Osteoblast (primary cell): ENCODE measurements at regions not wholly inside any gene's neighbourhood (a gene's known extent, or its start where the extent isn't known, plus 50 kb on each side); places are given as distances from the start of the nearest gene placed in this dataset.

Source experiments
- DNase-seq: peaks from one replicate; pipeline ENCODE4 v3.0.0; 2011; ENCODE audit warnings: low spot score, mixed read lengths; ENCODE audit not compliant: insufficient read length; ENCODE audit errors: missing footprints
- H2AFZ ChIP-seq: 2 replicates; pipeline ENCODE4 v1.6.0; 2011; ENCODE audit warnings: mild to moderate bottlenecking, low read length
- H3K27ac ChIP-seq: 2 replicates; pipeline ENCODE4 v1.5.1; 2011; ENCODE audit warnings: mild to moderate bottlenecking, low read depth, low read length, moderate library complexity
- H3K27me3 ChIP-seq: 2 replicates; pipeline ENCODE4 v1.6.0; 2012; ENCODE audit warnings: mild to moderate bottlenecking, control low read depth, inconsistent platforms, low read length, moderate library complexity; ENCODE audit not compliant: insufficient read depth
- H3K36me3 ChIP-seq: 2 replicates; pipeline ENCODE4 v1.5.1; 2011; ENCODE audit warnings: mild to moderate bottlenecking, low read length, control low read depth, moderate library complexity; ENCODE audit not compliant: insufficient read depth
- H3K4me1 ChIP-seq: 2 replicates; pipeline ENCODE4 v1.5.1; 2011; ENCODE audit warnings: mild to moderate bottlenecking, low read length, control low read depth, moderate library complexity; ENCODE audit not compliant: insufficient read depth
- H3K4me2 ChIP-seq: 2 replicates; pipeline ENCODE4 v1.6.0; 2011; ENCODE audit warnings: mild to moderate bottlenecking, low read length; ENCODE audit not compliant: insufficient read depth
- H3K4me3 ChIP-seq: fragments of 200-600 bp; sonication (generic); 3 replicates; pipeline ENCODE4 v1.5.1; 2012; ENCODE audit warnings: mild to moderate bottlenecking, low read length, inconsistent platforms; ENCODE audit not compliant: insufficient read depth
- H3K79me2 ChIP-seq: 2 replicates; pipeline ENCODE4 v1.6.0; 2012; ENCODE audit warnings: mild to moderate bottlenecking, low read length, control low read depth, inconsistent platforms; ENCODE audit not compliant: insufficient read depth
- H3K9me3 ChIP-seq: 2 replicates; pipeline ENCODE4 v1.5.1; 2011; ENCODE audit warnings: low read depth, low read length, control low read depth
- H4K20me1 ChIP-seq: 2 replicates; pipeline ENCODE4 v1.6.0; 2012; ENCODE audit warnings: mild to moderate bottlenecking, low read length, control low read depth; ENCODE audit not compliant: insufficient read depth
- TF ChIP-seq, protein P1 (sequence below): IDR thresholded peaks from 2 replicates; pipeline ENCODE4 v1.5.1; 2011; ENCODE audit warnings: mild to moderate bottlenecking, low read depth, low read length, moderate library complexity; ENCODE audit errors: extremely low read depth

DNA sequence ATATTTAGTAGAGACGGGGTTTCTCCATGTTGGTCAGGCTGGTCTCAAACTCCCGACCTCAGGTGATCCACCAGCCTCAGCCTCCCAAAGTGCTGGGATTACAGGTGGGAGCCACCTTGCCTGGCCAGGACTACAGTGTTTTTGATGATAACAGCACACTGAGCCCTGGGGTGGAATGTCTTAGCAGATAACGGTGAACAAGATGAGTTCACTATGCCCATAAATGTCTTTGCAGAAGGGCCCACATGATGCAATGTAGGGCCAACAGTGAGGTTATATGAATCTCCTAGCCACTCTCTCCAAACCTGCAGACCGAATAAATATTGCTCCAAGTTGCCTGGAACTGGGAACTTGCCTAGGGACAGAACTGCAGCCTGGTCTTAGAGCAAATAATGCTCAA, 235.1 kb downstream of the COG6 start:
- Histone ChIP-seq H3K9me3 (no peaks in the 10 kb centered on the region), H3K36me3 (no peaks in the 10 kb centered on the region), H3K4me3 (no peak overlapping the region), H3K27me3 (no peaks in the 10 kb centered on the region), H3K79me2 (no peaks in the 10 kb centered on the region), H3K27ac (no peak overlapping the region), H4K20me1 (no peaks in the 10 kb centered on the region), H3K4me2 (no peak overlapping the region), H3K4me1 (peaks cover 15% of the 10 kb centered on the region), H2AFZ (no peak overlapping the region)
- no peak for DNase-seq
- TF ChIP-seq, protein P1, sequence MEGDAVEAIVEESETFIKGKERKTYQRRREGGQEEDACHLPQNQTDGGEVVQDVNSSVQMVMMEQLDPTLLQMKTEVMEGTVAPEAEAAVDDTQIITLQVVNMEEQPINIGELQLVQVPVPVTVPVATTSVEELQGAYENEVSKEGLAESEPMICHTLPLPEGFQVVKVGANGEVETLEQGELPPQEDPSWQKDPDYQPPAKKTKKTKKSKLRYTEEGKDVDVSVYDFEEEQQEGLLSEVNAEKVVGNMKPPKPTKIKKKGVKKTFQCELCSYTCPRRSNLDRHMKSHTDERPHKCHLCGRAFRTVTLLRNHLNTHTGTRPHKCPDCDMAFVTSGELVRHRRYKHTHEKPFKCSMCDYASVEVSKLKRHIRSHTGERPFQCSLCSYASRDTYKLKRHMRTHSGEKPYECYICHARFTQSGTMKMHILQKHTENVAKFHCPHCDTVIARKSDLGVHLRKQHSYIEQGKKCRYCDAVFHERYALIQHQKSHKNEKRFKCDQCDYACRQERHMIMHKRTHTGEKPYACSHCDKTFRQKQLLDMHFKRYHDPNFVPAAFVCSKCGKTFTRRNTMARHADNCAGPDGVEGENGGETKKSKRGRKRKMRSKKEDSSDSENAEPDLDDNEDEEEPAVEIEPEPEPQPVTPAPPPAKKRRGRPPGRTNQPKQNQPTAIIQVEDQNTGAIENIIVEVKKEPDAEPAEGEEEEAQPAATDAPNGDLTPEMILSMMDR, result no peak

DNA sequence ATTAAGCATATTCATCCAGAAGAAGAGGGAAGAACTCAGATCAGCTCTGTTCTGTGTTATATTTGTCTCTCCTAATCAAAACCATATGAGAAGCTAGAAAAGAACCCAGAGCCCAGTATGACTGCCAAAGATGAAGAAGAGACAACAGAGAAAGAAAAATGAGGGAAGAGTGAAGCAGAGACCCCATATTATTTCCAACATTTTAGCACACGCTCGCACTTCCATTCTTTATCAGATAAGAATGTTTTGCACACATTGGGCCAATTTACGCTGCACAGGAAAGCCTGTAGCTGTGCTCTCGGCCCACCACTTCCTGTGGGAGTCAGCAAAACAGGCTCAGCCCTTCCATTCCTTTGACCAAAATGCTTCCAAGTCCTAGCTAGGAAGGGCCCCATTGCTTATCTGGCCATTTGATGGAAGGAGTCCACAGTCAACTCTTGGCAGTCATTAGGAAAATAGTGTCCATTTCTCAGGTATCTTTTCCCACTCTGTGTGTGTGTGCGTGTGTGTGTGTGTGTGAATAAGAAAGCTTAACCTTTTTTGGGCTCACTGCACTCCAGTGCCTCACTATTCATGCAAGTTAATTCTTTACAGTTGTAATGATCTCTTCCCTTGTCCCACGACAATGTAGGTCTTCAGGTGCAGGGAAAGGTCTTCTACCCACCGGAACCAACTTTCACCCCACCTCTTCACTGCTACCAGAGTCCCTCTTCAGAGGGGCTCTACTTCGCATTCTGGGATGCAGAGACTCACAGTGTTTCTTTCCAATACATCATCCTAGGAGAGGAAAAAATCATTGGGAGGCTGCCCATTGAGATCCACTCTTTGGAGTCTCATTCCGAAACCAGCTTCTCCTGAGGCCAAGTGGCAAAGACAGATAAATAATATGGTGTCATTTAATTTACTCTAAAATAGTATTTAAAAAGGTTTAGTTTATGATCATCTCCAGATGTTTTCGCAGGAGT, 237.5 kb downstream of the COG6 start:
- Histone ChIP-seq H4K20me1 (no peaks in the 10 kb centered on the region), H3K4me2 (no peak overlapping the region), H3K27me3 (no peaks in the 10 kb centered on the region), H2AFZ (no peak overlapping the region), H3K27ac (no peak overlapping the region), H3K4me3 (no peak overlapping the region), H3K36me3 (no peaks in the 10 kb centered on the region), H3K79me2 (no peaks in the 10 kb centered on the region), H3K9me3 (no peaks in the 10 kb centered on the region), H3K4me1 (peaks cover 22% of the 10 kb centered on the region)
- TF ChIP-seq, protein P1, result no peak
- DNase-seq, result no peak

DNA sequence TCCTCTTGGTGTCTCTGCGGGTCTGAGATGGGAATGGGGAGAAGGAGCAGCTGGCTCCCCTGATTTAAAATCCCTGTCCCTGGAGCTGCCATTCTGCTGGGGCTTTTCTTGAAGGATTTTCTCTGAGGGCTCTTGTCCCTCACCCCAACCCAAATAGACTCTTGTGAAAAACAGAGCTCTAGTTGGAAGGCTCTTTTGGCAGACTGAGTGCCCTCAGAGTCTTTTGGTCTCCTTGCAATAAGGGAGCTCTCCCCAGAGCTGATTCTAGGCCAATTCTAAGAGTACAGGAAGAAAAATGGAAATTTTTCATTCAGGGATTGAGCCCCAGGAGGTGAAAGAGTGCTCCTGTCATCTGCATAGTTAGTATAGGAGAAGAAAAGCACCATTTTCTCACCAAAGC, 238.3 kb downstream of the COG6 start:
- H3K36me3 ChIP-seq, result no peaks in the 10 kb centered on the region
- no peak for DNase-seq
- no peak overlapping the region for H3K4me3 ChIP-seq
- H3K27ac ChIP-seq, result no peak overlapping the region
- peaks cover 22% of the 10 kb centered on the region for H3K4me1 ChIP-seq
- H4K20me1 ChIP-seq, result no peaks in the 10 kb centered on the region
- TF ChIP-seq, protein P1, result no peak
- H3K27me3 ChIP-seq, result no peaks in the 10 kb centered on the region
- H3K4me2 ChIP-seq, result no peak overlapping the region
- no peaks in the 10 kb centered on the region for H3K9me3 ChIP-seq
- no peaks in the 10 kb centered on the region for H3K79me2 ChIP-seq
- H2AFZ ChIP-seq, result no peak overlapping the region

DNA sequence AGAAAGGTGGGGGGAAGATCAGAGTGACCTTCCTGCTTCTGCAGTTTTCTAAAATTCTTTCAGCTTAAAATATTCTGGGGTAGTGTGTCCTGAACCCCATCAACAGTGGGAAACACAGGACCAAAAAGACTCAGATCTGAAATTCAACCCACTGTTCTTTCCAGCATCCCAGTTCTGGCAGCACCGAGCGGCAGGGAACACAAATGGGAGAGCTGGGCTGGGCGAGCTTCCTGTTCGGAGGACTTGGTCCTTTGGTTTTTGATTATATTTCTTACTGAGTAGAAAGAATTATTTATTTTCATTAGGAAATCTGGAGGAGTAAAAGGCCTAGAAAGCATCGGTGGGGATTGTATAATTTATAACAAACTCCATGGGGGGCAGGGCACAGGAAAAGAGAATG, 239.1 kb downstream of the COG6 start:
- Histone ChIP-seq H3K4me2 (no peak overlapping the region), H3K27ac (no peak overlapping the region)

More for the DNA sequence above, 239.1 kb downstream of the COG6 start:
- no peaks in the 10 kb centered on the region for H3K79me2 ChIP-seq
- DNase-seq, result no peak
- no peaks in the 10 kb centered on the region for H4K20me1 ChIP-seq
- H3K4me1 ChIP-seq, result peaks cover 14% of the 10 kb centered on the region
- H3K36me3 ChIP-seq, result no peaks in the 10 kb centered on the region
- H3K9me3 ChIP-seq, result no peaks in the 10 kb centered on the region
- no peak overlapping the region for H2AFZ ChIP-seq
- H3K4me3 ChIP-seq, result no peak overlapping the region
- TF ChIP-seq, protein P1, result no peak
- no peaks in the 10 kb centered on the region for H3K27me3 ChIP-seq
